GM10248 (cell line): ENCODE measurements at regions not wholly inside any gene's neighbourhood (a gene's known extent, or its start where the extent isn't known, plus 50 kb on each side); places are given as distances from the start of the nearest gene placed in this dataset.

Experiments
- CTCF ChIA-PET: fragments of 300-600 bp; sonication (Branson Sonifier 250); formaldehyde crosslinking; extraction: SDS; loops from one replicate; lab custom pipeline; 2021; ENCODE audit warnings: antibody characterized with exemption; lab: Yijun Ruan, JAX
- POLR2A ChIA-PET: fragments of 350-650 bp; sonication (Branson Sonifier 250); formaldehyde crosslinking; extraction: SDS; loops from one replicate; lab custom pipeline; 2020; ENCODE audit warnings: antibody characterized with exemption; lab: Yijun Ruan, JAX
- DNase-seq: peaks from one replicate; pipeline ENCODE4 v3.0.0; 2012; ENCODE audit errors: extremely low spot score
- TF ChIP-seq, protein P1 (sequence below): IDR thresholded peaks from 2 replicates; pipeline ENCODE4 v1.5.1; 2012; ENCODE audit warnings: mild to moderate bottlenecking, low read depth; ENCODE audit errors: extremely low read depth, missing control alignments, control extremely low read depth

DNA sequence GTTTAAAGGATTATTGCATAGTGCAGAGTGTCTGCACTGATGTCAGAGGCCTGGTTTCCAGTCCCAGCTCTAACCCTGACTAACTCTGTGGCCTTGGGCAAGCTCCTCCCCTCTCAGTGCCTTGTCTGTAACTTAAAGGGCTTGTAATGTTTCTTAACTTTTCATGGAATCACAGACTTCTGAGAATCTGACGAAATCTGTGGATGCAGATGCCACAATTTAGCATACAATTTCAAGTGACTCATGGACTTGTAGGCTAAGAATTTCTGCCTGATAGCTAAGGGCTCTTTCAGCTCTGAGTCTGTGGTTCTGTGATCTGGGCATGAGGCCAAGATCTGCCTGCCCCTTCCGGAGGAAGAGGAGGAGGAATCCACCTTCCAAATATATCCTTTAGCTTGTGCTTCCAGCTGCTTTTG, 236.9 kb downstream of the AR start:
- CTCF ChIA-PET, result interaction anchor here (1.2 kb wide), 1 partner anchor 38 kb away, joined by 3 read pairs; no protein-coding TSS in a partner anchor
- POLR2A ChIA-PET, result no interaction called here
- TF ChIP-seq, protein P1, sequence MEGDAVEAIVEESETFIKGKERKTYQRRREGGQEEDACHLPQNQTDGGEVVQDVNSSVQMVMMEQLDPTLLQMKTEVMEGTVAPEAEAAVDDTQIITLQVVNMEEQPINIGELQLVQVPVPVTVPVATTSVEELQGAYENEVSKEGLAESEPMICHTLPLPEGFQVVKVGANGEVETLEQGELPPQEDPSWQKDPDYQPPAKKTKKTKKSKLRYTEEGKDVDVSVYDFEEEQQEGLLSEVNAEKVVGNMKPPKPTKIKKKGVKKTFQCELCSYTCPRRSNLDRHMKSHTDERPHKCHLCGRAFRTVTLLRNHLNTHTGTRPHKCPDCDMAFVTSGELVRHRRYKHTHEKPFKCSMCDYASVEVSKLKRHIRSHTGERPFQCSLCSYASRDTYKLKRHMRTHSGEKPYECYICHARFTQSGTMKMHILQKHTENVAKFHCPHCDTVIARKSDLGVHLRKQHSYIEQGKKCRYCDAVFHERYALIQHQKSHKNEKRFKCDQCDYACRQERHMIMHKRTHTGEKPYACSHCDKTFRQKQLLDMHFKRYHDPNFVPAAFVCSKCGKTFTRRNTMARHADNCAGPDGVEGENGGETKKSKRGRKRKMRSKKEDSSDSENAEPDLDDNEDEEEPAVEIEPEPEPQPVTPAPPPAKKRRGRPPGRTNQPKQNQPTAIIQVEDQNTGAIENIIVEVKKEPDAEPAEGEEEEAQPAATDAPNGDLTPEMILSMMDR, result no peak
- no peak for DNase-seq

DNA sequence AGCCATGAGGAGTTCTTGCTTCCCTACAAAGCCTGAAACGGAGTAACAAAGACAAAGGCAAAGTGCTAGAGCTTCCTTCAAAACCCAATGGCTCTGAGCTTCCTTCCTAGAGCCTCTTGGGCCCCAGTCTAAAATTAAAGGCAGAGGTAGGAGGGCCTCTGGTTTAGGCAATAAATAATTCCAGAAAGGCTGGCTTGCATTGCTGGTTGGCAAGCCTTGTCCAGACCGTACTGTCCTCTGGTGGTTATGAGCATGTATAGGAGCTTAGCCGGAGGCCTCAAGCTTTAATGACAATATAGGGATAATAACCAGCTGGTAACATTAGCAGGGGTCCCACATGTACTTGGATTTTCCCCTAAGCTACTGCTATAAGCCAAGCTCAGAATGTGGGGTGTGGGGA, 237.3 kb downstream of the AR start:
- CTCF ChIA-PET, result interaction anchor here (1.2 kb wide), 1 partner anchor 38 kb away, joined by 3 read pairs; no protein-coding TSS in a partner anchor
- TF ChIP-seq, protein P1, result no peak
- POLR2A ChIA-PET, result no interaction called here
- no peak for DNase-seq

DNA sequence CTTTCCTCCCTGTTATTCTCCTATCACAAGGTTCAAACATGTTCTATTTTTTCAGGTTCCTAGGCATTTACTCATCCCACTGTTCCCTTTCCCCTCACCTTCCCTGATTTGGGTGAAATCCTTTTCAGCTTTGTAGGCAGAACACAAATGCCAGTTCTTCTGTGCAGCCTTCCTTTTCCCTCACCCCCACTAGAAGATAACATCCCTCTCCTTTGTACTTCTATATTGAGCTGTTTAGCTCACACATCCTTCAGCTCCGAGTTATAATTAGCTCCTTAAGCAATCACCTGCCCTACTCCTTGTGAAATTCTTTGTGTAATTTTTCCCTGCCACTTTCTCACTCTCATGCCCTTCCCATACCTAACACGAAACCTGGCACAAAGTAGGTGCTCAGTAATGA, 240.9 kb downstream of the AR start:
- TF ChIP-seq, protein P1, result no peak
- CTCF ChIA-PET, result no interaction called here
- POLR2A ChIA-PET, result no interaction called here
- no peak for DNase-seq

DNA sequence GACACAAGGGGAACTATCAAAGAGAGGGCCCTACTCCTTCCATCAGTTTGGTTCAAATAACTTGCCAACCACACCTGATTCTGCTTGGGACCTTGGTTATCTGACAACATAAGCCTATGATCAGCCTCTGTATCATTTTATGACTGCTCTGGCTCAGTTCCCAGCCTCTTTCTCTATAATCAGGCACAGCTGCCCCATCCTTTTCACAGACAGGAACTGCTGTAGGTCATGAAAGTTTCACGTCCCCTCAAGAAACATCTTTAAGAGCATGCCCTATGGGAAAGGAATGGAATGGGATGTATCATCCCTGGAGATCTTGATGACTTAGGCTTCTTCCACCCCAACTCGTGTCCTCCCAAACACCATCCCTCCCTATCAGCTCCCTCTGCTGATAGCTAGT, 243.4 kb downstream of the AR start:
- TF ChIP-seq, protein P1, result no peak

DNA sequence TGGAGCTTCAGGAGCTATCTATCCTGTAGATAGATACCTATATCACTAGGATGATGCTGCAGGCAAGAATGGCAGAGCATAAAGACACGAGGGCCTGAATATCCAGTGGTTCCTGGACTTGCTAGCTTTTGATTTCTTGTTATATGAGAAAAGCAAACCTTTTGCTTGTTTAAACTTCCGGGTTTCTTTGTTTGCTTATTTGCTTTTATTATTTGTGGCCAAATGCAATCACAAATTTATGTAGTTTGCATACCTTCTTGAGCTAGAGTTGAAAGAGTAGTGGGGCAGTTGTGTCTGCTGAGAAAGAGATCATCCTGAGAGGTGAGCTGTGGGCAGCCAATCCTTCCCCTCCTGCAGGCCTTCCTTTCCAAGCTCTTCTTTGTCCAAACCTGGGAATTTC, 245.7 kb downstream of the AR start:
- ChIA-PET CTCF (no interaction called here), POLR2A (no interaction called here)
- no peak for DNase-seq
- TF ChIP-seq, protein P1, result no peak

More for the DNA sequence above, 243.4 kb downstream of the AR start:
- ChIA-PET POLR2A (no interaction called here), CTCF (no interaction called here)
- DNase-seq, result no peak
